NCI-H2196 (cell line): ENCODE measurements at regions not wholly inside any gene's neighbourhood (a gene's known extent, or its start where the extent isn't known, plus 50 kb on each side); places are given as distances from the start of the nearest gene placed in this dataset.

Experiments used
- DNase-seq: peaks from one replicate; lab custom pipeline; 2025; ENCODE audit not compliant: unreplicated experiment; lab: John Stamatoyannopoulos, UW

DNA sequence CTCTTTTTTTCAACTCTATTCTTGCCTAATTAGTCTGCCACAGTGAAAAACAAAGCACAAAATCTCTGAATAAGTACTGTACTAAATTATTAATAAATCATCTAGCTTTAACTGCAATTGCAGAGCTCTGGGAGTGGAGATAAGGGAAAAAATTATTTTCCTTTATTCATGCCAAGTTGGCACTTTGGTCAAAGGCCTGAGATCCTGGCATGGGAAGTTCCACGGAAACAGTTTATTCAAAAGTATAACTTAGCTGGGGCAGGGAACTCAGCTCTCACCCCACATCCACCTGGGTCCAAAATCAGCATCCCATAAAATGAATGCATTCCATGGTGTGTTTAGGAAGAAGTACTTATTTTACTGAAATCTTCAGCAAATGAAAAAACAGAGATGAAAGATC, 185.2 kb upstream of the APCDD1 start:
- no peak for DNase-seq

DNA sequence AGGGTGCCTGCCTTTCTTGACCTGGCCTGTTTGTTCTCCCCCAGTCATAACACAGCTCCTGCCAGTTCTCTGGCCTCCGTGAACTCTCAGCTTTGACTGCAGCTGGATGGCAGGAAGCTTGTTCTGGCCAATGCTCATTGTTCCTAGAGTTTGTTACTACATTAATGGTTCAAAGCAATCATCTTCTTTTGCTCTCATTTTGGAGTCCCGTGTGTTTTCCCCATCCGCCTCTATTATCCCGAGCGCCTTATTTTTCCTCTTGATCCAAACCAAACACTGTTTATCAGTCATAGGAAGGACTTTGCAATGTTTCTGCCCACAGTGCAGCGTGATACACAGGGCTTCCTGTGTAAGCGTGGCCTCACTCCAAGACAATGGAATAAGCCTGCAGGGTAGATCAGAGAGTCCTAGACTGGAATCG, 184.3 kb upstream of the APCDD1 start:
- no peak for DNase-seq

DNA sequence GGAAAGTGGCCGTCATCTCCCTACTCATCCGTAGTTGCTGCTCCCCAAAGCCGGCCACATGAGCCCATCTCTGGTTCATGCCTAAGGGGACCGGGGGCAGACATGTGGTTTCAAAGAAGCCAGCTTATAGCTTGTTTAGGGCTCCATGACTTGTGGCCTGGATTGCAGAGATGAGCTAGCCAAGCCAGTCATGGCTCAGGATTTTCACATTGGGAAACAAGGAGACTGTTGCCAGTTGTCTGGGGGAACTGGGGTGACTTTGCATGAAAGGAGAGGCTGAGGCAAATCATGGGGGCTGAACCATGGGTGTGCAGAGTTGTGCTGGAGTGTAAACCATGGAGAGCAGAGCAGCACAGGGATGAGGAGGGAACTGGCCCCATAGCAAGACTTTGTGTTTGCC, 183.0 kb upstream of the APCDD1 start:
- DNase-seq = no peak

DNA sequence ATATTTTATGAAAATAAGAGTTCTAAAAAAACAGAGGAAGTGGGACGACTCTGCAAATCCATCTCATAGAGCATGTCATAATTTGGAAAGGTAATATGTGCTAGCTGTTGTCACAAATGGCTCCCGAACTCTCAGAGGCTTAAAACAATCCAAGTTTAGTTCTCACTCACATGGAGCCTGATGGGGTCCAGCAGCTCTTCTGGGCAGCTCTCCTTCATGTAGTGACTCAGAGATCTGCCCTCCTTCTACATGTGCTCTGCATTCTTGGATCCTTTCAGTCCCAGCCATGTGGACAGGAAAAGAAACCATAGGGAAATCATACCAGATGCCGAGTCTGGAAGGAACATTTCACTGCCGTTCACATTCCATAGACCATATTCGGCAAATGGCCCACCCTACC, 180.1 kb upstream of the APCDD1 start:
- DNase-seq = no peak

DNA sequence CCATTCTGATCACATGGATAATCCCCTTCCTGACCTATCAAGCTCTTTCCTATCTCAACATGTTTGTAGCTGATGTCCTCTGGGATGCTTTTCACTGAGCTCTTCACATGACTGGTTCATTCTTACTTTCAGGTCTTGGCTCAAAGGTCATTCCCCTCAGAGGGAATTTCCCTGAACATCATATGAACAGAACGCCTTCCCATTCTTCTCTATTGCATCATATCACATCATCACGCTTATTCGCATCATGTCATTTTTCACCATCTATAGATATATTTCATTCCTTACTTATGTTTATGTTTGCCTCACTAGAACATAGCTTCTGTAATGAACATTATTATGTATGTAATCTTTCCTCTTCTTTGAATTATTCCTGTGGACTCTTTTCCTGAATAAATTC, 178.9 kb upstream of the APCDD1 start:
- no peak for DNase-seq

DNA sequence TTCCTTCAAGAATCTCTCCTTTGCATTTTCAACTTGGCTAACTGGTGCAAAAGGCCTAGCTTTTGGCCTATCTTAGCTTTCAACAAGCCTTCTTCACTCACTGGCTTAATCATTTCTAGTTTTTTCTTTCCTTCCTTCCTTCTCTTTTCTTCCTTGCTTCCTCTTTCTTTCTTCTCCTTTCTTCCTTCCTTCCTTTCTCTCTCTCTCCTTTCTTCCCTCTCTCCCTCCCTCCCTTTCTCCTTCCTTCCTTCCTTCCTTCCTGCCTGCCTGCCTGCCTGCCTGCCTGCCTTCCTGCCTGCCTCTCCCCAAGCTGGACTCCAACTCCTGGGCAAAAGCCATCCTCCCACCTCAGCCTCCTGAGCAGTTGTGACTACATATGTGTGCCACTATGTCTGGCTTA, 176.2 kb upstream of the APCDD1 start:
- no peak for DNase-seq

DNA sequence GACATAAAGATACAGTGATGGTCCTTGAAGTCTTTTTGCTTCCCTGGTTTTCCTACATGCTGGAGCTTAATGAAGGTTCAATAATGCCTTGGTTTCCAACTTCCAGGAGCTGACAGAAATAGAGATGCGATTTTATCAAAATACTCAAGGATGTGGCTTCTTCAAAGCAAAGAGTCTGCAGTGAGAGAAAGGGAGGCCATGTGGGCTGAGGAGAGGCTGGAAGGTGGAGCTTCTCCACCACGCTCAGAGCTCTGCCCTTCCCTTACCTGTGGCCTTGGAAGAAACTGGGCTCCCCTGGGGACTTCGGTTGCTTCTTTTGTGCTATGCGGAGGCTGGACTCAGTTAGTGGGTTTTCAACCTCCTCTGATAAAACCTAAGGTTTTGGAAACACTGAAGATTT, 175.0 kb upstream of the APCDD1 start:
- DNase-seq = no peak

DNA sequence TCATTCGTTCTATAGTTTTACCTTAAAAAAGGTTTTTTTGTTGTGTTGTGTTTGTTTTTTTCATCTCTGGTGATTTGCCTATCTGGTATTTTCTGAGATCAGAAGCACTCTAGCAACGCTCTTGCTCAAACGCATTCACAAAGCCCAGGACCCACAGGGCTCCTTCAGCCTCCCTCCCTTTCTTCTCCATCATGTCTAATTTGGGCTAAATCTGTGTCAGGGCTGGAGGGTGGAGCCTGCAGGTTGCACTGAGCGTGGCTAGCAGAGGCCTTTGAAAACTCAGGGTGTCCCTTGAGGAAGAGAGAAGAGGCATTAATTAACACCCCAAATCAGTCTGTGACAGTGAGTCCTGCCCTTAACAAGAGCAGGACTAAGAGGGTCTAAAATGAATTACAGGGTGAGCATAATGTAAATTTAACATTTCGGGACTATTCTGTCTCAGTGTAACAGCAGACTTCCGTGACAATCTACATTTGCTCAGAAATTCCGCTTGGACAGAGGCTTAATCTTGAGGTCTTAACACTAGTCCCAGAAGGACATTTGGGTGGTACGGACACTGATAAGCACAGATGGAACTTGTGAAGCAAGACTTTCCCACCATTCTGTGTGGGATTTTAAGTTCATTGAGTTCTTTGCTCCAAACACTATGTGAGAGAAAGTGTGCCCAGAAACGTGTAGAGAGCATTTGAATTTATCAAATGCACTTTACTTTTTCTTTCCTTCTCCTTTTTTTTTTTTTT, 174.4 kb upstream of the APCDD1 start:
- no peak for DNase-seq

DNA sequence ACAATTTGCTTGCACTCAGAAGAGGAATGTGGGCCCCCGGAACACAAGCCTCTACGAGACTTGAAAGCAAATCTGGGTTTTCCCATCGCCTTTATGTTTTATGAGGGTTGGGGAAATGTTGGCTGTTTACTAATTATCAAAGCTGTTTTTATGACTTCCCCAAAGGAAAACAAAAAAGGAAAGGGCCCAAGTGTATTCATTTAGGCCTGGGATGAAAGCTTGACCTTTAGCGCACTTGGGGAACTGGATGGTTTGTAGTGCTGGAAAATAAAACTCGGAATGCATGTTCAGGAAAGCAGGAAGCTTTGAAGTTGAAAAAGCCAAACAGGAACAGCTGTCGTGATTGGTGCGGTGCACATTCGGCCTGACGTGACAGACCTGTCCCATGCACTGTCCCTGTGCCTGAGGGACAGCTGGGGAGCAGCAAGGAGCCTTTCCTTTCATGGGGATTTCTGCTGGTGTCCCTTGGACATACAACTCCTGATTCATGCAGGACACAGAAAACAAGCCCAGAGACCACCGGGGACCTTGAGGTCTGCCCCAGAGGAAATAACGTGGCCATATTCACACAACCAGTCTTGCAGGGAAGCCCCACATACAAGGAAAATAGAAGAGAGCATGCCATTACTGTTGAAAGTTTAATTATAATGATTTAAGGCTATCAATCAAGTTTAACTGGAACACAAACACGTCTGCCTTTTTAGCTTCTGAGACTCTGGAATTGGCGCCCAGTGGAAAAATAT, 169.7 kb upstream of the APCDD1 start:
- no peak for DNase-seq

DNA sequence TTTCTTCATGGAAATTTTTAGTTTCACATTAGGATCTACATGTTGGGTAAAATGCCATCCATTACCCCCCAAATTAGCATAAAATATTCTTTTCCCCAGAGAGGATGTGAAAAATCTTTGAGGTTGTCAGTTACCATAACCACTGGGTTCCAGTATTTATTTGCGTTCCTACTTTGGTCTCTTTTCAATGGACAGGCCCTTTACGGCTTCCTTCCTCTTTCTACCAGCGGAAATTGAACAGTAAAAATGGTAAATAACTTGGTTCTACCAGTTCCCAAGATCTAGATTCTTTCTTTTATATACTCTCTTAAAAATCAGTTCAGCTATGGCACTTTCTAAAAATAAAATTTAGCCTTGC, 169.2 kb upstream of the APCDD1 start:
- DNase-seq = no peak

DNA sequence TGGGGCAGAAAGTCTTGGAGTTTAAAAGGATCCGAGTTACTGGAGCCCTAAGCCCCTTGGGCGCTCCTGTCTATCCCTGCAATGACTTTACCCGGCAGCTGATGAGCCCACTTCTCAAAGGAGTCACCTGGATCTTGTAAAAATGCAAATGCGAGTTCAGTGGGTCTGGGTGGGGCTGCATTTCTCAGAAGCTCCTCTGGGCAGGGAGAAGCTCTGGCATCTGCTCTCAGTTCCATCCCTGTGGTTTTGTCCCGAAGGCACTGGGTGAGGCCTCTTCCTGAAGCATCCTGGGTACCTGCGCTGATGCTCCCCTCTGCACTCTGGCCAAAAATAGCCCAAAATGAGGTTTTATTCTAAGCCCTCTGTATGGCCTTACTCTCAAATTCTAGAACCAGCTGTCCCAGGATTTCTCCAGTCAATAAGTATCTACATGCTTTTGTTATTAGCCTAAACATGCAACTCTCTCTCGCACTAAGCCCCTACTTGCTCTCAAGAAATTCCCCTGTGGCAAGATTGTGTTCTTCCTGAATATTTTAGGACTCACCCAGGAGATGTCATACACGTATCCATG, 167.8 kb upstream of the APCDD1 start:
- DNase-seq = no peak

DNA sequence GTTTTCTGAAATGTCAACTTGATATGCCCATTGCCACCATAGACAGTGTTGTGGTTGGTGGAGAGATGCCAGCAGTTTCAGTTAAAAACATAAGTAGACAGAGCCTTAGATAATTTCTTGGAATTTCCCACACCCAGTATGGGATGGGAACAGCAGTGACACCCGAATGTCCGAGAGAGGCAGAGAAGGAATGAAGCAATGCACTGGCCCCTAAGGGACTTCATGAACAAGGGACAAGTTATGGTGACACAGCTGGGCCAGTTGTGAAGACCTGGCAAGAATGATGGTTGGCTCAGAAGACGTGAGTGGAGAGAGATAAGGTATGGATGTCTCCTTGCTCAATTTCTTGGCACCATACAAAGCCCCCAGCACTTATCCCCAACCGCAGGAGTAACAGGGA, 165.2 kb upstream of the APCDD1 start:
- DNase-seq = no peak

DNA sequence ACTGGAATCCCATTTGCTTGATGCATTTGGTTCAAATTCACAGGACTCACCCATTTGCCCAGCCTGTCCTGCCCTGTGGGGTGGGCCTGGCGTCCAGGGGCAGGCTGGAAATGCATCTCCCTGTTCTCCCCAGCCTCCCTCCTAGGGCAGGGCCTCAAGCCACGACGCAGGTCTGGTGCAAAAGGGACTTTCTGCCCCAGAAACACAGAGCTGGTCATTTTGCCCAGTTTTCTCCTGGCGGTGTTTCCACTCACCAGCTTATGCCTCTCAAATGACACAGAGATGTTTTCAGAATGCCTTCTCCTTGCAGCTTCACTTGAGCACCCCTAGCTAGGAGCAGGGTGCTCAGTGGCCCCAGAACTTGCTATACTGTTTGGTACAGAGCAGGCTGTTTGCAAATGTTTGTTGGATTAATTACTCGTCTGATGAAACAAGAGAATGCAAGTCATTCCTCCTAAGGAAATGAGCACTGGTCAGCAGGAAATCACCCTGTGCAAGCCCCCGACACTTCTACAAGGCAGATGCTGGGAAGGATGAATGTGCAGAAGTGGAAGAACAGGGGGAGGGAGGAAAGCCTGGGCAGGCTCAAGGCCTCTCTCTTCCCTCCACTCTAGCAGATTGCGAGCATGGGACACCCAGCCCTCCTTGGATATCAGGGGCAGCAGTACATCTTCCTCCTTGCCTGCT, 164.3 kb upstream of the APCDD1 start:
- no peak for DNase-seq

DNA sequence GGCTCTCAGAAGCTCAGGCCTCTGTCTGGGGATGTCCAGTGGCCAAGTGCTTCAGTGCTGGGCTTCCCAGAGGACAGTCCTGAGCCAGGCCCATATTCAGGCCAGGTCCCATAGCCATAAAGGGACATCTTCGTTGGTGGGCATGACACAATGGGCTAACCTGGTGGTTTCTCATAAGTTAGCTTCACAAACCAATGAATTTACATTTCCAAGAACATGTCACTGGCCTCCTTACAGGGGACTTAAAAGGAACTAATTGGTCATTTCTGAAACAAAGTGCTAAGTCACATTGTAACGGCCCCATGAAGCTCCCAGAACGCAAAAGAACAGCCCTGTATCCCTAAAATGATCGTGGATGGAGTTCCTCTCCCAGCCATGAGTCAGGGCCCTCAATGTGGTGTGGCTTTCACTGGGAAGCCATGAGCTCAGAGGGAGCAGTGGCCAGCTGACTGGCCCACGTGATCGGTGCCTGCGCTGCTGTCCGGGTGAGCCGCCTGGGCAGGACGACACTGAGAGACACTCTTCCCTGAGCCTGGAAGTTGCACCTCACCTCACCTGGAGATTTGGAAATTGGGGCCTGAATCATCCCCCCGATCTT, 163.7 kb upstream of the APCDD1 start:
- DNase-seq = no peak

DNA sequence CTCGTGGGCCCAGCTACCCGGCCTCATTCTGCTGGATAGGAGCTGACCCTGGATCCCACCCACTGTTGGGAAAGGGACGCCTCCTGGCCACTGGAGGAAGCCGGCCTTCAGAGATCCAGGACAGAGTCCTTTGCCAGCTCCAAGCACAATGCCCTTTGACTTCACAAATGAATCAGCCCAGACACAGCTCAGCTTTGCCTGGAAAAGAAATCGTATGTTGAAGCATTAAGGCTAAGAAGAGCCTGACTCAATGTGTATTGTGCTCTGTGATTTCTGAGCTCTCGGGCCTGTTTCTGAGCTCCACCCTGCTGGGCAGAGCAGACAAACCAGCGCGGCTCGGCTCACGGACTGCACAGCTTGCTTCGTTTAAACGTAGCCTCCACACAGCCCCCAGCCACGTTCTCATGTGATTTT, 162.9 kb upstream of the APCDD1 start:
- DNase-seq = no peak

DNA sequence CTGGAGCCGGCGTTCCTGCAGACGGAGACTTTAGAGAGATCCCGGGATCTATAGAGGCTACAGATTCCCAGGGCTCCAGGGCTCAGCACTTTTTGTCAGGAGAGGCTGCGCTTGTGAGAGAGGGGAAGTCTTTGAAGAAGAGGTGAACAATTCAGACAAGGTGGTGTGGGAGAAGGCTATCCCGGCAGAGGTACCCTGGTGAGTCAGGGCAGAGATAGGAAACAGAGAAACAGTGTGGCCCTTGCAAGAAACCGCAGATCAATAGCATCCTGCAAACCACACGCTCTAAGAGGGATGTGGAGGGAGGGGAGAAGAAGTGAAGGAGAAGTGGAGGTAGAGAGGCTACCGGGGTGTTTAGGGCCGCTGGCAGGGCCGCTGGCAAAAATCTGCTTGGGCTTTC, 160.5 kb upstream of the APCDD1 start:
- no peak for DNase-seq

DNA sequence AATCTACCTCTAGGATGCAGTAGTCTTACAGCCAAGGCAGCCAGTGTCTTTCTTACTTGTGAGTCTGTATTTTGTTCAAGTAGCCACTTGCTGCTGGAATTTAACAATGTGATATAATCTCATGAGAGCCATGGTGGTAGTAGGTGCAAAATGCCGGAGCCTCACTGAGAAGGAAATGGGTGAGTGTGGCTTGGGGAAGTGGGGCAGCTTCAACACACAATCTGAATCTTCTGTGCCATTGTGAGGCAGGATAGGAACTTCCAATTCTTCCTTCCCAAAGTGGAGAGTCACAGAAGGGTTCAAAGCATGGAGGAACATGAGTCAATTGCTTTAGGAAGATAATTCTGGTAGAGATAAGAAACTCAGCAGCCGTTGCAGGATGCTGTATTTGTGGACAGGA, 158.7 kb upstream of the APCDD1 start:
- DNase-seq = no peak

DNA sequence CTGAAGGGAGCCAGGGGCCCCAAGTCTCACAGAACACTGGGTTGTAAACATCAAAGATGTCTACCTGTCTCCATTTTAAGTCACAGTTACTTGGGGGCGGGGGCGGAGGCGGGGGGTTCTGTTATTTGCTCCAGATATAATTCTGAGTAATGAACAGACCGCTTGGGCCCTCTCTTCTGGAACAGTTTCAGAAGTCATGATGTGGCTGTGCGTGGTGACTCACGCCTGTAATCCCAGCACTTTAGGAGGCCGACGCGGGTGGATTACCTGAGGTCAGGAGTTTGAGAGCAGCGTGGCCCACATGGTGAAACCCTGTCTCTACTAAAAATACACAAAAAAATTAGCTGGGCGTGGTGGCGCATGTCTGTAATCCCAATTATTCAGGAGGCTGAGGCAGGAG, 157.9 kb upstream of the APCDD1 start:
- no peak for DNase-seq

DNA sequence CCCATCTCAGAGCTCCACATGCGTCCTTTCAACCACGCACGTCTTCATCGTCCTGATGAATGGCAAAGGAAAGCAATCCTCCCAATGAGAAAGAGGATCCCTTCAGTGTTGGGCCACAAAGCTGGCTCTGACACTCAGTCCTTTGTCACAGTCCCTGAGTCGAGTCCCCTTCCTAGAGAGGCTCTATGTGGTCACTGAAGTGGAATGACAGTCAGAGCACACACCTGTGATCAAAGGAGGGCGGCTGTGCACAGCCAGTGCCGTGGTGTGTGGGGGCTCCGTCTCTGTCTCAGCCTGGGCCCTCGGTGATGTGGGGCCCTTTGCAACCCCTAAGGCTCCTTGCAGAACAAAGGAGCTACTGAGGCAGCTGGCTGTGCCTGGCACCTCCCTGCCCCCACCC, 157.3 kb upstream of the APCDD1 start:
- no peak for DNase-seq

DNA sequence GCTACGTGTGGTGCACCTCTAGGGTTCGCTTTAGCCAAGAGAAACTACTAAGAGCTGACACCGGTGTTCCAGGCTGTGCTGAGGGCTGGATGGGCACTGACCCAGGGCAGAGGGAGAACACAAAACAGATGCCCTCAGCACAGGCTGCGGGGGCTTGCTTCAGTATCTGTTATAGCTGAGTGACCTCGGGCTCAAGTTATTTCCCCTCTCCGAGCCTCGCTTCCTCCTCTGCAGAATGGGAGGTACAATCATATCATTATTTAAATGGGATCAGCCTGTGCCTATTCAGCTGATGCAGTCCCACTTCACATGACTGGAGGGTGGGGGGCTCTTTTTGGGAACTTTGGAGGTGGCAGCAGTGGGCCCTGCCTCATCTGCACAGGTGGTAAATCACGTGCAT, 156.1 kb upstream of the APCDD1 start:
- no peak for DNase-seq

DNA sequence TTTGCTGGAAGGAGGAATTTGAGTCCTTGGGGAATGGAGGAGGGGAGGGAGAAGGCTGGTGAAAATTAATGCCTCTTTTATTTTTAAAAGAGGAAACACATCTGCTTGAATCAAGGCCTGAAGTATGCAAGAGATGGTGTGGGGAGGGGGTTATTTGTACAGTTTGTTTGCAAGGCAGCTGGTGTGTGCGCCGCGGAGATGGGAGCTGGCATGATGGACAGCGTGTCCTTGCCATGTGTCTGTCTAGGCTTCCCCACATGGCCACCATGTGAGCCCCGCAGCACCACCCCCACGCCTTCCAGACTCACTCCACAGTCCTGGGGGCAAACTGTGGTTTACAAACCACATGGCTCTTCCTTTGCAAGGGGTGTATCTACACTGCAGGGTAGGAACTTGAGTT, 154.8 kb upstream of the APCDD1 start:
- DNase-seq = no peak

DNA sequence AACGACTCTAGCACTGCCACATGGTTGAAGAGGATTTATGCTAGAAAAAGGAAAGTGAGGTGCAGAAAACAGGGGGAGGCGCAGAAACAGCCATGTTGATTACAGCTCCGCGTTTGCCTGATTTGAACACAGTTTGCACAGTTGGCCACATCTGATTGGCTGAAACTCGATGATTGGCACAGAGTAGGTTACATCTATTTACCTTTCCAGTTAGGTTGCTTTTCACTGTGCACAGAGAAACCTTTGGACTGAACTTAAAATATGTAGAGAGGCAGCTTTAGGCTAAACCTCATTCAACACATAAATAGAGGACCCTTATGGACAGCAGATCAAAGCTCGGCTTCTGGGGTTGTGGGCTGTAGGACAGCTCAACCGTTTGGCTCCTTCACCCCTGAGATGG, 153.7 kb upstream of the APCDD1 start:
- no peak for DNase-seq
